ENCODE measurements at regions not wholly inside any gene's neighbourhood (a gene's known extent, or its start where the extent isn't known, plus 50 kb on each side); places are given as distances from the start of the nearest gene placed in this dataset.
"Not testable (repeated sequence)": the region's sequence is repeated elsewhere in the genome, so short reads cannot be mapped to it uniquely, and the experiment has no call there.

GRCh38 chr16:88153516-88153915 is 202.3 kb downstream of the BANP start:
- H3K36me3 Mint-ChIP-seq, CTCF ChIA-PET, H3K9me3 Mint-ChIP-seq, H3K27me3 Mint-ChIP-seq, H3K27ac Mint-ChIP-seq, H3K4me1 Mint-ChIP-seq, DNase-seq, H3K4me3 Mint-ChIP-seq: not testable (repeated sequence)

GRCh38 chr16:88154886-88155285 is 203.7 kb downstream of the BANP start:
- H3K9me3 Mint-ChIP-seq, DNase-seq, H3K4me3 Mint-ChIP-seq, CTCF ChIA-PET, H3K4me1 Mint-ChIP-seq, H3K27ac Mint-ChIP-seq, H3K36me3 Mint-ChIP-seq, H3K27me3 Mint-ChIP-seq: not testable (repeated sequence)

DNA sequence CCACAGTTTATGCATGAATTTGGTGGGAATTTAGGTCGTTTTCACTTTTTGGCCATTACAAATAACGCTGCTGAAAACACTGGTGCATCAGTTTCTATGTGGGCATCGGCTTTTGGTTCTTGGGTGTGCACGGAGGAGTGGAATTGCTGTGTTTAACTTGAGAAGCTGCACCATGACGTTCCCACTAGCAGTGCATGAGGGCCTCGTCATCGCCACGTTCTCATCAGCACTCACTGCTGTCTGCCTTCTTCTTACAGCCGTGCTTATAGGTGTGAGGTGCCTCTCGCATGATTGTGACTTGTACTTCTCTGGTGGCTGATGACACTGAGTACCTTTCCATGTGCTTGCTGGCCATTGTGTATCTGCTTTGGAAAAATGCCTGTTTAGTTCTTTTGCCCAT is 204.4 kb downstream of the BANP start:
- CTCF ChIA-PET, H3K27me3 Mint-ChIP-seq, H3K27ac Mint-ChIP-seq, H3K4me3 Mint-ChIP-seq, H3K4me1 Mint-ChIP-seq, H3K9me3 Mint-ChIP-seq, H3K36me3 Mint-ChIP-seq, DNase-seq: not testable (repeated sequence)

DNA sequence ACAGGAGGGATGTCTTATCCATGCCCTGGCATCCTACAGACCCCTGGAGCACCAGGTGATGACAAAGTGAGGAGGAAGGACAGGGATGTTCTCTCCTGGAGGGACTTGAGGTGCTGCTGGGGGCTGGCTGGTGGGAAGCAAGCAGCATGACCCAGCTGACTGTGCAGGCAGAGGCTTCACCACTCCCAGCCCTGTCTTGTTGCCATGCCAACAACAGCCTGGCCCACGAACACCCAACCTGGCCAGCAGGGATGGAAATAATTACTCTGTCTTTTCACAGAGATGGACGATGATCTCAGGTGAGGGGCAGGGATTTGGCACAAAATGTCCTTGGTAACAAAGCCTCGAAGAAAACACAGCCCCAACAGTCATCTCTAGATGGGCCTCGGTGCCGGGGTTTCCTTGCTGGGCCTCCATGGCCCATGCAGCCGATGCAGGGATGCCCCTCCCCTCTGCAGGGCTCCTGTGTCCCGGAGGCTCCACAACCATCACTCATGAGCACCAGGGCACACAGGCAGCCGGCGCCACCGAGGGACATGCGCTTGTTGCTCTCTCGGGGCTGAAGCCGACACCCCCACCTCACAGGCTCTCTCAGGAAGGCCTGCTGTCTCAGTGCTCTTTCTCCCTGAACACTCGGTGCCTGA is 205.5 kb downstream of the BANP start:
- H3K27me3 Mint-ChIP-seq, H3K36me3 Mint-ChIP-seq, CTCF ChIA-PET: not testable (repeated sequence)

GRCh38 chr16:88157686-88158085 is 206.5 kb downstream of the BANP start:
- H3K4me1 Mint-ChIP-seq, H3K36me3 Mint-ChIP-seq, CTCF ChIA-PET, H3K27me3 Mint-ChIP-seq, H3K9me3 Mint-ChIP-seq, H3K4me3 Mint-ChIP-seq, DNase-seq, H3K27ac Mint-ChIP-seq: not testable (repeated sequence)

More for the DNA sequence above, 205.5 kb downstream of the BANP start:
- H3K4me1 Mint-ChIP-seq, H3K4me3 Mint-ChIP-seq, DNase-seq, H3K9me3 Mint-ChIP-seq, H3K27ac Mint-ChIP-seq: not testable (repeated sequence)

DNA sequence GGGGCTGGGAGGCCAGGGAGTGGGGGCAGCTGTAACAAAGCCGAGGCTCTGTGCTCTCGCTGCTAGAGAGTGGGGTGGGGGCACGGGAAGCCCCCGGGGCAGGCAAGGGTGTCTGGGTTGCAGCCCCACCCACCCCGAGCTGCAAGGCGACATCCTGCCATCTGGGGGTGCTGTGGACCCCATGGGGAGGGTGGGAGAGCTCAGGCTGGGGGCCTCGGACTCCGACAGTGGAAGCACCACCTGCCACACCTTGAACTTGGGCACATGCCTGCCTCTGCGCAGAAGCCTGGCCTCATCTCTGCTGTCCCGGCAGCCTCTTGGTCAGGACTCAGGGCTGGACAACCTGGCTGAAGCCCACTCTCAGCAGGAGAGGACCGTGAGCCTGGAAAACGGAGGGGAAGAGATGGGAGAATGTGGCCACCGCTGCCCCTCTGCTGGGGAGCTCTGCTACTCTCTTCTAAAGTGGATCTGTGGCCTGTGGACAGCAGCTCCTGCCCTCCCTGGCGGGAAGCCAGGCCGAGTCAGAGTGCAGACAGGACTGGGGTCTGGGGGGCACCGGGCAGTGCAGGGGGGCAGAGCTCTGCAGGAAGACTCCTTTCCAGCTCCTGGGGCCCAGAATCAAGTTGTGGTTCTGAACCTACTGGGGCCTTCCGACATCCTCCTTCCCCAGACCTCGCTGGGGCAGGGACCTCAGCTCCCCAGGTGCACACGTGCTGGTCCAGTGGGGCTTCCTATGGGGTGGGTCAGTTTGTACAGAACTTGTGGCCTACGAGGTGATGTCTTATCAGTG is 207.2 kb downstream of the BANP start:
- H3K9me3 Mint-ChIP-seq, H3K36me3 Mint-ChIP-seq, DNase-seq, H3K4me1 Mint-ChIP-seq, CTCF ChIA-PET, H3K27me3 Mint-ChIP-seq, H3K27ac Mint-ChIP-seq, H3K4me3 Mint-ChIP-seq: not testable (repeated sequence)

GRCh38 chr16:88159046-88159896 is 208.0 kb downstream of the BANP start:
- H3K4me1 Mint-ChIP-seq, H3K9me3 Mint-ChIP-seq, DNase-seq, H3K36me3 Mint-ChIP-seq, H3K27ac Mint-ChIP-seq, CTCF ChIA-PET, H3K27me3 Mint-ChIP-seq, H3K4me3 Mint-ChIP-seq: not testable (repeated sequence)

GRCh38 chr16:88159897-88160335 is 208.7 kb downstream of the BANP start:
- H3K4me1 Mint-ChIP-seq, H3K27me3 Mint-ChIP-seq, H3K27ac Mint-ChIP-seq, CTCF ChIA-PET, H3K9me3 Mint-ChIP-seq, H3K36me3 Mint-ChIP-seq, H3K4me3 Mint-ChIP-seq, DNase-seq: not testable (repeated sequence)

GRCh38 chr16:88161191-88161590 is 210.0 kb downstream of the BANP start:
- H3K9me3 Mint-ChIP-seq, DNase-seq, H3K4me3 Mint-ChIP-seq, H3K36me3 Mint-ChIP-seq, CTCF ChIA-PET, H3K27ac Mint-ChIP-seq, H3K4me1 Mint-ChIP-seq, H3K27me3 Mint-ChIP-seq: not testable (repeated sequence)

DNA sequence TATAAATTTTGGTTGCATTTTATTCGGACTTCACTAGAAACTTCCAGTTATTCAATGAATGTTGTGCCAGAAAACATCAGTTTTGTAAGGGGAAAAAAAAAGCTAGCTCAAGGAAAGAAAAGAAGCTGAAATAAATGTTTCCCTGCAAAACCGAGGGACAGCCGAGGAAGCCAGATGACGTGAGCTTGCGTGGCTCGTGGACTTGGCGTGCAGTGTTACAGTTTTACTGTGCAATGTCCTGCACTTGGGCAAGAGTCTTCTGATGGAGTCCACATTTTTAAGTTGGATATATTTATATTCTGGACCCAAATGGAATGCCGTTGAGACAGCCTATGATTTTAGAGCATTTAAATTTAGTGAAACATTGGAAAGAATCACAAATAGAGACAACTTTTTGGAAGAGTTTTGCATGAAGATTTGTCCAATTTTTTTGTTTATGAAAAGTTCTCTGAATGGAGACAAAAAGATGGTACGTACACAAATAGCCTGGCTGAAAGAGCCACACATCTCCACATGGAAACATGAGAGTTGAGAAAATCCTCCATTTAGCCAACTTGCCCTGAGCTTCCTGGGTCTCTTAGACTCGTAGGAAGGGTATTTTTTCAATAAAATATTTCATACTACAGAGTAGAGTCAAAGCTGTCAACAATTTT is 210.5 kb downstream of the BANP start:
- DNase-seq, H3K4me3 Mint-ChIP-seq, H3K9me3 Mint-ChIP-seq, H3K36me3 Mint-ChIP-seq, CTCF ChIA-PET, H3K27ac Mint-ChIP-seq, H3K4me1 Mint-ChIP-seq, H3K27me3 Mint-ChIP-seq: not testable (repeated sequence)

- H3K36me3 Mint-ChIP-seq, H3K4me1 Mint-ChIP-seq, H3K4me3 Mint-ChIP-seq, H3K27me3 Mint-ChIP-seq, DNase-seq, H3K27ac Mint-ChIP-seq, H3K9me3 Mint-ChIP-seq, CTCF ChIA-PET: not testable (repeated sequence)
Measured at GRCh38 chr16:88162778-88163177, 211.5 kb downstream of the BANP start.

DNA sequence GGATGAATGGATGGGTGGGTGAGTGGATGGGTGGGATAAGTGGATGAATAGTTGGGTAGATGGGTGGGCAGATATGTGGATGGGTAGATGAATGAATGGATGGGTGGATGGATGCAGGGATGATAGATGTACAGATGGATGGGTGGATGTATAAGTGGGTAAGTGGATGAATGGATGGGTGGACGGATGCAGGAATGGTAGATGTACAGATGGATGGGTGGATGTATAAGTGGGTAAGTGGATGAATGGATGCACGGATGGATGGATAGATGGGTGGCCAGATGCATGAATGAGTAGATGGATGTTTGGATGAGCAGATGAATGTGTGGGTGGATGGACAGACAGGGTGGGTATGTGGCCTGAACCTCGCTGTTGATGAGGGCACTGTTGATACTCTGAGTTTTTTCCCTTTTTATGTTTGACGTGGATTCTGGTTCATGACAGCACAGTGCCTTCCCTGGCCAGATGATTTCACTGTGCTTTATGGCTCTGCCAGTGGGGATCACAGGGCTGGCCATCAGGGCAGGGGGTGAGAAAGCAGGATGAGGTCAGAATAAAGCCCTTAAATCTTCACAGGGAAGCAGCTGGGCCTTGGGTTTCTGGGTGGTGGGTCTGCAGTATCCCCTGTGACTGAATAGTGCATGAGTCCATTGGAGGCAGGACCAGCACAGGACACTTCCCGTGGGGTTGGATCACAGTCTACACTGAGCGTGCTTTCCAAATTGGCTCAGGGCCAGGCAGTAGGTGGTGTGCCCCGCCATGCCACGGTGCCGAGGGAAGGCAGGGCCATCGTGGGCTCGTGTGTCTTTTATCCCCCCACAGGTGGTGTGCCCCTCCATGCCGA is 213.2 kb downstream of the BANP start:
- H3K4me1 Mint-ChIP-seq, H3K36me3 Mint-ChIP-seq, H3K27ac Mint-ChIP-seq, H3K27me3 Mint-ChIP-seq, CTCF ChIA-PET, DNase-seq, H3K9me3 Mint-ChIP-seq, H3K4me3 Mint-ChIP-seq: not testable (repeated sequence)

DNA sequence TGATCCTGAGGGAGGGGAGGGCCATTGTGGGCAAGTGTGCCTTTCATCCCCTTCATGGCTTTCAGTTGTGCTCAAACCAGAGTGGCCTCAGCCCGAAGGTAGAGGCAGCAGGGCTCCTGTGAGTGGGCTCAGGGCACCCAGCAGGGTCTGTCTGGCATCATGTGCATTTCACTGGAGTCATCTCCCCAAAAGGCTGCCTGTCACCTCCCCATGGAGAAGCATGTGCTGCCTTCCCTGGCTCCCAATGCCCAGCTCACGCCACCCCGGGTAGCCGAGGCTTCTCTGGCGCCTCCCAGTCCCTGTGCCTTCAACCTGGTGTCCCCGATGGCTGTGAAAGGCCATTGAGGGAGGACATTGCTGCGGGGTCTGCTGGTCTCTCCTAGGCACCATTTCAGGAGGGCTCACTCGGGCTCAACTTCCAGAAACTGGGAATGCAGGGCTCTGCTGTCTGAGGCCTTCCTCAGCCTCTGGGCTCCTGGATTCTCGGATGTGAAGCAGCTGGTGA is 213.9 kb downstream of the BANP start:
- DNase-seq, CTCF ChIA-PET, H3K4me3 Mint-ChIP-seq, H3K27me3 Mint-ChIP-seq, H3K4me1 Mint-ChIP-seq, H3K27ac Mint-ChIP-seq, H3K9me3 Mint-ChIP-seq, H3K36me3 Mint-ChIP-seq: not testable (repeated sequence)

GRCh38 chr16:88165683-88166082 is 214.4 kb downstream of the BANP start:
- H3K27ac Mint-ChIP-seq, H3K4me3 Mint-ChIP-seq, CTCF ChIA-PET: not testable (repeated sequence)

More at GRCh38 chr16:88165683-88166082, 214.4 kb downstream of the BANP start:
- not testable (repeated sequence) for DNase-seq, H3K36me3 Mint-ChIP-seq, H3K9me3 Mint-ChIP-seq, H3K4me1 Mint-ChIP-seq
- peaks cover 11% of the 10 kb centered on the region for H3K27me3 Mint-ChIP-seq

Data from activated naive CD4-positive, alpha-beta T cell treated with anti-CD3 and anti-CD28 coated beads, Interleukin-2, amount 10 ng/mL, durations not matched to agents 7 days and 5 days (primary cell).